ENCODE measurements at regions not wholly inside any gene's neighbourhood (a gene's known extent, or its start where the extent isn't known, plus 50 kb on each side); places are given as distances from the start of the nearest gene placed in this dataset.
"Not testable (repeated sequence)": the region's sequence is repeated elsewhere in the genome, so short reads cannot be mapped to it uniquely, and the experiment has no call there.

GRCh38 chrX:65331371-65331770 is 203.2 kb downstream of the LAS1L start:
- DNase-seq (ENCODE audit: low read depth in 4 of 4, low spot score in 1 of 4), result no peak

GRCh38 chrX:65300104-65300809 is 234.3 kb downstream of the LAS1L start:
- DNase-seq (ENCODE audit: low read depth in 4 of 4, low spot score in 1 of 4), result no peak

GRCh38 chrX:65282905-65283304 is 251.7 kb downstream of the LAS1L start:
- not testable (repeated sequence) for DNase-seq (ENCODE audit: low read depth in 4 of 4, low spot score in 1 of 4)

GRCh38 chrX:65273152-65273551 is 261.4 kb downstream of the LAS1L start:
- no peak for DNase-seq (ENCODE audit: low read depth in 4 of 4, low spot score in 1 of 4)

GRCh38 chrX:65266482-65266881 is 268.1 kb downstream of the LAS1L start:
- DNase-seq (ENCODE audit: low read depth in 4 of 4, low spot score in 1 of 4), result no peak

- no peak for DNase-seq (ENCODE audit: low read depth in 4 of 4, low spot score in 1 of 4)
These were observed 277.6 kb upstream of the ZC4H2 start for GRCh38 chrX:65253817-65254216.

- no peak for DNase-seq (ENCODE audit: low read depth in 4 of 4, low spot score in 1 of 4)
These were observed 264.9 kb upstream of the ZC4H2 start for GRCh38 chrX:65241059-65241721.

GRCh38 chrX:65203545-65203944 is 227.3 kb upstream of the ZC4H2 start:
- no peak for DNase-seq (ENCODE audit: low read depth in 4 of 4, low spot score in 1 of 4)

GRCh38 chrX:65196758-65197360 is 220.6 kb upstream of the ZC4H2 start:
- DNase-seq (ENCODE audit: low read depth in 4 of 4, low spot score in 1 of 4), result no peak

GRCh38 chrX:65195621-65196020 is 219.4 kb upstream of the ZC4H2 start:
- no peak for DNase-seq (ENCODE audit: low read depth in 4 of 4, low spot score in 1 of 4)

- no peak for DNase-seq (ENCODE audit: low read depth in 4 of 4, low spot score in 1 of 4)
These were observed 218.3 kb upstream of the ZC4H2 start for GRCh38 chrX:65194547-65194946.

- not testable (repeated sequence) for DNase-seq (ENCODE audit: low read depth in 4 of 4, low spot score in 1 of 4)
These were observed 187.1 kb upstream of the ZC4H2 start for GRCh38 chrX:65163325-65163724.

GRCh38 chrX:65148232-65148631 is 172.0 kb upstream of the ZC4H2 start:
- DNase-seq (ENCODE audit: low read depth in 4 of 4, low spot score in 1 of 4), result no peak

- no peak for DNase-seq (ENCODE audit: low read depth in 4 of 4, low spot score in 1 of 4)
These were observed 160.2 kb upstream of the ZC4H2 start for GRCh38 chrX:65136424-65136823.

GRCh38 chrX:65127842-65128241 is 151.6 kb upstream of the ZC4H2 start:
- DNase-seq (ENCODE audit: low read depth in 4 of 4, low spot score in 1 of 4), result no peak

- no peak for DNase-seq (ENCODE audit: low read depth in 4 of 4, low spot score in 1 of 4)
These were observed 122.6 kb upstream of the ZC4H2 start for GRCh38 chrX:65098851-65099250.

GRCh38 chrX:65093658-65094057 is 117.4 kb upstream of the ZC4H2 start:
- no peak for DNase-seq (ENCODE audit: low read depth in 4 of 4, low spot score in 1 of 4)

GRCh38 chrX:65073233-65073632 is 97.0 kb upstream of the ZC4H2 start:
- no peak for DNase-seq (ENCODE audit: low read depth in 4 of 4, low spot score in 1 of 4)

GRCh38 chrX:65072590-65072989 is 96.3 kb upstream of the ZC4H2 start:
- DNase-seq (ENCODE audit: low read depth in 4 of 4, low spot score in 1 of 4), result no peak

GRCh38 chrX:65058626-65059025 is 82.4 kb upstream of the ZC4H2 start:
- DNase-seq (ENCODE audit: low read depth in 4 of 4, low spot score in 1 of 4), result not testable (repeated sequence)

GRCh38 chrX:65045001-65045400 is 68.8 kb upstream of the ZC4H2 start:
- DNase-seq (ENCODE audit: low read depth in 4 of 4, low spot score in 1 of 4), result no peak

- no peak for DNase-seq (ENCODE audit: low read depth in 4 of 4, low spot score in 1 of 4)
These were observed 59.2 kb upstream of the ZC4H2 start for GRCh38 chrX:65035446-65035770.
